MM.1S (cell line): ENCODE measurements at regions not wholly inside any gene's neighbourhood (a gene's known extent, or its start where the extent isn't known, plus 50 kb on each side); places are given as distances from the start of the nearest gene placed in this dataset.

Source experiments
- EZH2 ChIP-seq: fragments of 300-600 bp; sonication (generic); optimal IDR thresholded peaks from 2 replicates; pipeline ENCODE3; 2017; ENCODE audit warnings: low read depth, mild to moderate bottlenecking, antibody characterized with exemption, low read length, mixed read lengths
- TF ChIP-seq, protein P1 (sequence below): fragments of 300-600 bp; sonication (generic); IDR thresholded peaks from 2 replicates; pipeline ENCODE4 v1.5.1; 2016; ENCODE audit warnings: antibody characterized with exemption, low read length, mixed read lengths

DNA sequence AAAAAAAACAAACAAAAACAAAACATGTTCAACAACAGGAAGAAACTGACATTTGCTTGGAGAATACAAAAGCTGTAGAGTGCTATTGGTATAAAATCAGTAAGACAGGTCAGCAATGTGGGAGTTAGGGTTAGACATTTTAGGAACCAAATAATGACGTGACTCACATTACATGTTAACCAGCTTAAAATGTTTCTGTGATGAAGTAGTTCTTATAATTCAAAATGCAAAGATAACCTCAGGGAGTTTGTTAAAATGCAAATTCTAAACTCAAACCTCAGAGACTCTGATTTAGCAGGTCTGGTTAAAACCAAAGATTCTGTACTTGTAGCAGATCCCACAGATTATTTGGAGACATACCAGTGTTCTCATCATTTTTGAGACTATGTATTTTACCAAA is 549.4 kb upstream of the SLITRK1 start:
- TF ChIP-seq, protein P1, sequence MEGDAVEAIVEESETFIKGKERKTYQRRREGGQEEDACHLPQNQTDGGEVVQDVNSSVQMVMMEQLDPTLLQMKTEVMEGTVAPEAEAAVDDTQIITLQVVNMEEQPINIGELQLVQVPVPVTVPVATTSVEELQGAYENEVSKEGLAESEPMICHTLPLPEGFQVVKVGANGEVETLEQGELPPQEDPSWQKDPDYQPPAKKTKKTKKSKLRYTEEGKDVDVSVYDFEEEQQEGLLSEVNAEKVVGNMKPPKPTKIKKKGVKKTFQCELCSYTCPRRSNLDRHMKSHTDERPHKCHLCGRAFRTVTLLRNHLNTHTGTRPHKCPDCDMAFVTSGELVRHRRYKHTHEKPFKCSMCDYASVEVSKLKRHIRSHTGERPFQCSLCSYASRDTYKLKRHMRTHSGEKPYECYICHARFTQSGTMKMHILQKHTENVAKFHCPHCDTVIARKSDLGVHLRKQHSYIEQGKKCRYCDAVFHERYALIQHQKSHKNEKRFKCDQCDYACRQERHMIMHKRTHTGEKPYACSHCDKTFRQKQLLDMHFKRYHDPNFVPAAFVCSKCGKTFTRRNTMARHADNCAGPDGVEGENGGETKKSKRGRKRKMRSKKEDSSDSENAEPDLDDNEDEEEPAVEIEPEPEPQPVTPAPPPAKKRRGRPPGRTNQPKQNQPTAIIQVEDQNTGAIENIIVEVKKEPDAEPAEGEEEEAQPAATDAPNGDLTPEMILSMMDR = no peak
- TF ChIP-seq EZH2 = no peak
